ENCODE measurements at regions not wholly inside any gene's neighbourhood (a gene's known extent, or its start where the extent isn't known, plus 50 kb on each side); places are given as distances from the start of the nearest gene placed in this dataset.

GRCh38 chr15:38991701-38992100, 427.1 kb upstream of the RASGRP1 start (continued):
- TF ChIP-seq CTCF (IDR thresholded peaks at IDR 0.05; ENCODE audit: control extremely low read depth in 1 of 3, insufficient read depth in 1 of 3, low read depth in 1 of 3, low read length in 3 of 3) = no peak
